Breast epithelium (tissue), 4 donors: ENCODE measurements at regions not wholly inside any gene's neighbourhood (a gene's known extent, or its start where the extent isn't known, plus 50 kb on each side); places are given as distances from the start of the nearest gene placed in this dataset.

Experiments used
- DNase-seq, 2 donors: peaks; one replicate each; pipeline ENCODE4 v3.0.0-alpha.2; 2019; ENCODE audit warnings: low spot score in 2 of 2
- H3K27ac ChIP-seq, 2 donors: fragments of 200-600 bp; sonication (generic) in 1 of 2; one replicate each; pipeline ENCODE4 v1.5.1; 2016 to 2019; ENCODE audit warnings: mild to moderate bottlenecking in 1 of 2
- H3K27me3 ChIP-seq, 2 donors: fragments of 200-600 bp; sonication (generic) in 1 of 2; one replicate each; pipeline versions ENCODE4 v1.5.1 to v1.6.0; 2017 to 2019; ENCODE audit warnings: control low read depth in 1 of 2, mild to moderate bottlenecking in 1 of 2
- H3K36me3 ChIP-seq: fragments of 200-600 bp; one replicate; pipeline ENCODE4 v1.5.1; 2019
- H3K4me1 ChIP-seq, 2 donors: fragments of 200-600 bp; sonication (generic); one replicate each; pipeline ENCODE4 v1.5.1; 2016 to 2019; ENCODE audit warnings: control low read depth in 1 of 2
- H3K4me3 ChIP-seq, 3 donors: fragments of 200-600 bp; sonication (generic); 1 replicate in 2 of 3; 2 replicates in 1 of 3; pipeline ENCODE4 v1.5.1; 2016 to 2019; ENCODE audit warnings: mild to moderate bottlenecking in 3 of 3, moderate library complexity in 2 of 3
- H3K9me3 ChIP-seq, 2 donors: fragments of 200-600 bp; sonication (generic) in 1 of 2; one replicate each; pipeline ENCODE4 v1.5.1; 2016 to 2019; ENCODE audit warnings: control low read depth in 1 of 2
- CTCF ChIP-seq, 3 donors: fragments of 450-650 bp; IDR thresholded peaks; one replicate each; pipeline ENCODE4 v1.5.1; 2016 to 2017; ENCODE audit warnings: antibody characterized with exemption in 3 of 3, mild to moderate bottlenecking in 3 of 3, moderate library complexity in 3 of 3
- POLR2A ChIP-seq: fragments of 450-650 bp; IDR thresholded peaks from one replicate; pipeline ENCODE4 v1.6.1; 2016; ENCODE audit warnings: antibody characterized with exemption, mild to moderate bottlenecking, moderate library complexity
- POLR2AphosphoS5 ChIP-seq, 3 donors: sonication (generic); formaldehyde crosslinking; IDR thresholded peaks; one replicate each; pipeline ENCODE4 v1.6.1; 2017; ENCODE audit warnings: antibody characterized with exemption in 3 of 3
- intact Hi-C: fragments of 100-400 bp; cut with DNase I; formaldehyde crosslinking; loops from one replicate; pipeline ENCODE4 v1.15.1; 2023; ENCODE audit warnings: low total_unique reads

- no peaks in the 10 kb centered on the region for H3K27me3 ChIP-seq
- H3K4me1 ChIP-seq = no peaks in the 10 kb centered on the region
- H3K9me3 ChIP-seq = no peaks in the 10 kb centered on the region
- DNase-seq = no peak
- no peak overlapping the region for H3K27ac ChIP-seq
- no peak overlapping the region for H3K4me3 ChIP-seq
- intact Hi-C loops = no loop called here
- no peaks in the 10 kb centered on the region for H3K36me3 ChIP-seq
- no peak for TF ChIP-seq POLR2A
- no peak for TF ChIP-seq CTCF (IDR thresholded peaks at IDR 0.05)
- no peak for TF ChIP-seq POLR2AphosphoS5 (IDR thresholded peaks at IDR 0.05)
Observed at GRCh38 chr4:37540486-37540885, 145.7 kb downstream of the RELL1 start.

DNA sequence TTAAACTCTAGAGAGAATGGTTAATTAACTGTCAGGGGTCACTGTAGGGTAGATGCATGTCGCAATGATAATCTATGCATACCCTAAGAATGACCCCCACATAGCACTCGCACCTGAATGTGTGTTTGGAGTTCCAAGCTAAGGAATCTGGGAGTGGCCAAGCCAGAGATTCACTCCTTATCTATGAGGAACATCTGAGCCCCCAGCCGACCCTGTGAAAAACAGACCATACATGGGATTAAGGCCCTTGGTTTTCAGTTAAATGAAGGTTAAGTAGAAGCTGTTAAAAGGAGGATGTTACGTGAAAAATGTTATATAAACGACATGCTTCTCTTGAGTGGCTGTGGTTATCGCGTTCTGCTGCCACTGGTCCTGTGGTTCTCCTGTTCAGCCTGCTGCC, 147.2 kb downstream of the RELL1 start:
- Histone ChIP-seq H3K27ac (no peak overlapping the region), H3K4me3 (no peak overlapping the region), H3K9me3 (no peaks in the 10 kb centered on the region), H3K36me3 (no peaks in the 10 kb centered on the region), H3K4me1 (no peaks in the 10 kb centered on the region), H3K27me3 (no peaks in the 10 kb centered on the region)
- no peak for DNase-seq
- intact Hi-C loops = no loop called here
- no peak for TF ChIP-seq POLR2AphosphoS5 (IDR thresholded peaks at IDR 0.05)
- TF ChIP-seq POLR2A = no peak

DNA sequence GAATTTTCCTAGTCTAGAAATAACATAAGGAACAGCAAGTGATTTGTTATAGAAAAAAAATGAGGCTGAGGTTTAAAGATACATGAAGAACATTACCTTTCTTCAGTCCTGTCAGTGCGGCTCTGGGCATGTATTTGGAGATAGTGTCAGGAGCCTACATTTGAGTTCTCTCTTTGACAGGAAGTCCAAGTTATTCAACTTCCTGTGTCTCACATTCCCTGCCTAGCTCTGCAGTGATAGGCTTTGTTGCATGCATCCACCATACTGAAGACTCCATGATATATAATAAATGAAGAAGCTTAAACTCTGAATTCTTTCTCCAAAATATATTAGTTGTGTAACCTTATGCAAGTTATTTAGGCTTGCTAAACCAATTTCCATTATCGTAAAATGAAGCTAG, 148.7 kb downstream of the RELL1 start:
- no peaks in the 10 kb centered on the region for H3K36me3 ChIP-seq
- H3K4me3 ChIP-seq = no peak overlapping the region
- no peaks in the 10 kb centered on the region for H3K9me3 ChIP-seq
- H3K27me3 ChIP-seq = no peaks in the 10 kb centered on the region
- intact Hi-C loops = no loop called here
- no peak overlapping the region for H3K27ac ChIP-seq
- no peak for TF ChIP-seq POLR2A
- TF ChIP-seq POLR2AphosphoS5 (IDR thresholded peaks at IDR 0.05) = no peak
- no peak for TF ChIP-seq CTCF (IDR thresholded peaks at IDR 0.05)
- H3K4me1 ChIP-seq = no peaks in the 10 kb centered on the region
- no peak for DNase-seq

- Histone ChIP-seq H3K27me3 (no peaks in the 10 kb centered on the region), H3K4me1 (no peaks in the 10 kb centered on the region), H3K9me3 (no peaks in the 10 kb centered on the region), H3K27ac (no peak overlapping the region), H3K4me3 (no peak overlapping the region), H3K36me3 (no peaks in the 10 kb centered on the region)
- no peak for DNase-seq
- TF ChIP-seq POLR2A = no peak
- TF ChIP-seq POLR2AphosphoS5 (IDR thresholded peaks at IDR 0.05) = no peak
- no peak for TF ChIP-seq CTCF (IDR thresholded peaks at IDR 0.05)
- intact Hi-C loops = no loop called here
Observed at GRCh38 chr4:37535872-37536271, 150.3 kb downstream of the RELL1 start.

GRCh38 chr4:37533286-37534033, 152.7 kb downstream of the RELL1 start:
- H3K9me3 ChIP-seq = no peaks in the 10 kb centered on the region
- no peaks in the 10 kb centered on the region for H3K36me3 ChIP-seq
- no peak for DNase-seq
- intact Hi-C loops = no loop called here
- H3K27me3 ChIP-seq = no peaks in the 10 kb centered on the region
- H3K27ac ChIP-seq = no peak overlapping the region
- TF ChIP-seq POLR2A (no peak), POLR2AphosphoS5 (IDR thresholded peaks at IDR 0.05) (no peak), CTCF (IDR thresholded peaks at IDR 0.05) (no peak)
- H3K4me3 ChIP-seq = no peak overlapping the region
- no peaks in the 10 kb centered on the region for H3K4me1 ChIP-seq

GRCh38 chr4:37531151-37531550, 155.0 kb downstream of the RELL1 start:
- no peak overlapping the region for H3K27ac ChIP-seq

More at GRCh38 chr4:37531151-37531550, 155.0 kb downstream of the RELL1 start:
- Histone ChIP-seq H3K4me3 (no peak overlapping the region), H3K27me3 (no peaks in the 10 kb centered on the region), H3K4me1 (no peaks in the 10 kb centered on the region), H3K9me3 (no peaks in the 10 kb centered on the region), H3K36me3 (no peaks in the 10 kb centered on the region)
- TF ChIP-seq CTCF (IDR thresholded peaks at IDR 0.05) = no peak
- no peak for TF ChIP-seq POLR2AphosphoS5 (IDR thresholded peaks at IDR 0.05)
- TF ChIP-seq POLR2A = no peak
- intact Hi-C loops = no loop called here
- DNase-seq = no peak
